Posterior cingulate gyrus (tissue), 11 donors: ENCODE measurements at regions not wholly inside any gene's neighbourhood (a gene's known extent, or its start where the extent isn't known, plus 50 kb on each side); places are given as distances from the start of the nearest gene placed in this dataset.
"Not testable (repeated sequence)": the region's sequence is repeated elsewhere in the genome, so short reads cannot be mapped to it uniquely, and the experiment has no call there.

ENCODE experiments used
- DNase-seq, 10 donors: peaks; one replicate each; pipeline versions ENCODE4 v3.0.0 to v3.0.0-alpha.2; 2020 to 2021; ENCODE audit warnings: mixed read lengths in 3 of 10
- intact Hi-C: fragments of 100-400 bp; cut with DNase I; formaldehyde crosslinking; loops from one replicate; pipeline ENCODE4 v1.15.1; 2023

DNA sequence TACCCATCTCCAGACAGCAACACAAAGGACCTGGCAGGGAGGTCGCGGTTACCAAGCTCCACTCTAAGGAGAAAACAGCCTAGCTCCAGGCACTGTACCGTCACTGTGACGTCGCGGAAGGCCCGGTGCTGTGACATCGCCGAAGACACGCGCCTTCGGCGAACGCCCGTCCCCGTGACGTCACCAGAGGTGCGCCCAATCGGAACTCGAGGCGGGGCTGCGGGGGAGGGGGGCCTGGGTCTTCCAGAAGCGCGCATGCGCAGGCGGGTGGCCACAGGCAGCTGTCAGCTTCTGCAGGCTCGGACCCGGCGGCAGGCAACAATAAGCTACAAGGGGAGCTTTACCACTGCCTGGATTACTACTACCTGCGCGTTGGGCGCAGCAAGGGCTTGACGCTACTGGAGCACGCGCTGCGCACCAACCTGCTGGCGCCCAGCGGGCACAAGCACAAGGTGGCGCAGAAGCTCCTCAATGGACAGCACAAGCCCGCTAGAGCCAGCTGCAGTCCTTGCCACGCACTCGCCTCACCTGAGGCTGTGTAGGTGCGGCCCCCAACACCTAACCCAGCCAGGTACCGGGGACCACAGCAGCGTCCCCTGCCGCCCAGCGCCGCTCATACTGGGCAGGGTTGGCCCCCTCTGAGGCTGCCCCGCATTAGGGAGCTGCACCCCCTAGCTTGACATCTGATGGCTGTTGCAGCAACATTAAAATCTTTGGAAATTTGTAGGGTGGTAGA, 208.4 kb downstream of the TPST1 start:
- intact Hi-C loops = loop anchor here (5.0 kb wide), 1 partner anchor 79 kb away; no protein-coding TSS in a partner anchor
- peak; percentile 72 to 98 (median 90) for DNase-seq

DNA sequence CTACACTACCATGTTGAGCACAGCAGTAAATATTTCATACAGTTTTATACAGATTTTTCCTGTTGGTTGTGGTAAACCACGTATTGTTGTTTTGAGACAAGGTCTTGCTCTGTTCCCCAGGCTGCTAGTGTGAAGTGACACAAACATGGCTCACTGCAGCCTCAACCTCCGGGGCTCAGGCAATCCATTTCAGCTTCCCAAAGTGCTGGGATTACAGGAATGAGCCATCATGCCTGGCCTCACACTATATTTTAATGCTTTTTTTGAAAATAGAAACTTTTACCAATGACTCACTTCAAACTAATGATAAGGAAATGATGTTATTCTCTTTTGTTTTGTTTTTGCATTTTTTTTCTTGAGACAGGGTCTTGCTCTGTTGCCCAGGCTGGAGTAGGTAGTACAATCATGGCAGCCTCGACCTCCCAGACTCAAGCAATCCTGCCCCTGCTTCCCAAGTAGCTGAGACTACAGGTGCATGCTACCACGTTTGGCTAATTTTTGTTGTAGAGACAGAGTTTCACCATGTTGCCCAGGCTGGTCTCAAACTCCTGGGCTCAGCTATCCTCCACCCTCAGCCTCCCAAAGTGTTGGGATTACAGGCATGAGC, 210.6 kb downstream of the TPST1 start:
- no peak for DNase-seq
- intact Hi-C loops = no loop called here

DNA sequence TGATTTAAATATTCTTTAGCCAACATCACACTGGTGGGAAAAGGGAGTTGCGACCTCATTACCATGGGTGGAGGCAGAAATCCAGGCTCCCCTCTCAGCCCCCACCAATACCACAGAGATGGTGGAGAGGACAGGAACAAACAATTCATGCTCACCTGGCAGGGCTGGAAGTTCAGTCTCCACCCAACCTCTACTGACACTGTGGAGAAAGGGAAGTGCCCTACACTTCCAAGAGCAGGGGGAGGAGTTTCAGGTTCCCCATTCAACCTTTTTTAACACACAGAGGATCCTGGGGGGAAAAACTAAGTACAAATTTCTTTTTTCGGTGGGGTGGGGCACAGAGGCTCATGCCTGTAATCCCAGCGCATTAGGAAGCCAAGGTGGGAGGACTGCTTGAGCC, 210.1 kb upstream of the KCTD7 start:
- intact Hi-C loops = no loop called here
- no peak for DNase-seq

DNA sequence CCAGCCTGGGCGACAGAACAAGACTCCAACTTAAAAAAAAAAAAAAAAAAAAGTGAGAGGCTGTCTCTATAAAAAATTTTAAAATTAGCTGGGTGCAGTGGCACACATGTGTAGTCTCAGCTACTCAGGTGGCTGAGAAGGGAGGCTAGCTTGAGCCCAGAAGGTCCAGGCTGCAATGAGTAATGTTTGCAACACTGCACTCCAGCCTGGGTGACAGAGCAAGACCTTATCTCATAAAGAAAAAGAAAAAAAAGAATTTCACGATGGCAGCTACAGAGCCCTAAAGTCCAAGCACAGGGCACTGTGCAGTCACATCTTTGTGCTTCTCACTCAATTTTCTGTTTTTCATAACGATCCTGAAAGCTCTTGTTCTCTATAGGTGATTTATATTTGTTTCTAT, 209.5 kb upstream of the KCTD7 start:
- intact Hi-C loops = no loop called here

DNA sequence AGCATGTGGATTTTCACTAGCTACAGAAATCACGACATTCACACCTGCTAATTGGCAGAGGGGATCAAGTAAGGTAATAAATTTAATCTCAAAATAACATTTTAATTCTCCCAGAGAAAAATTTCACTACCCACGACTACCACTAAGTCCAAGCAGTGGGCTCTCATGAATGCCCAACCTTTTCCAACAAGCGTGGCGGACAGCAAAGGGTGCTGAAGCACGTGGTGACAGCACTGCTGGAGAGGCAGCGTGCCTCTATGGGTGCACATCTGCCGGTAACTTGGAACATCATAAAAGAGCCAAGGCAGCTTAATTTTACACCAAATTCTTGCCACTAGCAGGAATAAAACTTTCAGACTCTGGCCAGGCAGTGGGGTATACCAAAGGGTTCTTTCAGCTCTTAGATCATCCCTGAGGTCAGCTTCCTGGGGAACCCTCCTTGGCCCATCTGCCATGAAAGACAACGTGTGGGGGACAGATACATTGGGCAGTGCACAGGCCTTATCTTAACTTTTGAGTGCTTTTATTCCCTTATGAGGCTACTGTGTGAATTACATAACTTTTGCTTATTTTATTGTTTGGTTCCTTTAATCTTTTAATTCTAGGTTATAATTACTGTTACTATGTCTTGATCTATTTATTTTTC, 206.7 kb upstream of the KCTD7 start:
- intact Hi-C loops = no loop called here
- no peak for DNase-seq

More for the DNA sequence above, 209.5 kb upstream of the KCTD7 start:
- no peak for DNase-seq

DNA sequence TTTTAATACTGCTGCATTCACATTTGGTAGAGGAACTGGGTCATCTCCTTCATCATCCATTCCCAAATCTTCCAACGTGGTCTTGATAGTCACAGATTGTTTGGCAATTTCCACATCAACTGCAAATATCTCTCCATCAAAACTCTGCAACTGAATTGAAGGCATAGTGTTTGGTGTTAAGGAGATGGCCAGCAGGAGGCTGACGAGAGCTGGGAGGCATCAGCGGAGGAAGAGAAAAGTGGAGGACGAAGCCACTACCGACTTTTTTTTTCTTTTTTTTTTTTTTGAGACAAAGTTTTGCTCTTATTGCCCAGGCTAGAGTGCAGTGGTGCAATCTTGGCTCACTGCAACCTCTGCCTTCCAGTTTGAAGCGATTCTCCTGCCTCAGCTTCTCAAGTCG, 205.0 kb upstream of the KCTD7 start:
- intact Hi-C loops = no loop called here
- DNase-seq = no peak

DNA sequence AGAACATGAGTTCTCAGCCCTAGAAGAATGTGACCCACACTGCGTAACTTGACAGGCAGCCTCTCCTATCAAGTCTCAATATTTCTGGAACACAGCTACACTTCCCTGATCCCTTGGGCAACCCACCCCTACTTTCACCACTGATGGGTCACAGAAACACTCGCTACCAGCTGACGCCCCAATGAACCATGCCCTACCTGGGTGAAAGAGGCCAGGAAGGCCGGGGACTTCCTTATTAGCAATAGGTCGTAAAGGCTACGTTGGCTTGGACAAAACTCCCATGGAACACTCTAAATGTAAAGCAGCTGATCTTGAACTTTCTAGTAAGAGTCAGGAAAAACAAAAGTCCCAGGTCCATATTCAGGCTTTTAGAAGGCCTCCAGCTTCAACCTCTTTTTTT, 202.3 kb upstream of the KCTD7 start:
- intact Hi-C loops = no loop called here
- no peak for DNase-seq

DNA sequence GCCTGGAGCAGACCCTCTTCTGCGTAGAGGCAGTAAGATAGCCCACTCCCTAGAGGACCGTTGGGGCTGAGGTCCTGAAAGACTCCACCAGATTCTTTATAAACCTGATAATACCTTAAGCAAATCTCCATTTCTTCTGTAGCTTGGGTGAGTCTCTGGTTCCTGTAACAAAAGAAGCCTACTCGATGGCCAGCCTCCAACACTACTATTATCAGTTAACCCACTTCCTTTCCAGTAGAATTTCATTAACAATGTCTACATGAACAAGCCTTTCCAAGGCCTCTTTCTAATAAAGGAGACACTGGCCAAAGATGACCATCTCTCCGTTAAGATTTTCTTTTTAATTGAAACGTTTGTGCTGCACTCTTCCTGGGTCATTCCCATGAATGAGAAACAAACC, 201.7 kb upstream of the KCTD7 start:
- intact Hi-C loops = no loop called here
- no peak for DNase-seq

DNA sequence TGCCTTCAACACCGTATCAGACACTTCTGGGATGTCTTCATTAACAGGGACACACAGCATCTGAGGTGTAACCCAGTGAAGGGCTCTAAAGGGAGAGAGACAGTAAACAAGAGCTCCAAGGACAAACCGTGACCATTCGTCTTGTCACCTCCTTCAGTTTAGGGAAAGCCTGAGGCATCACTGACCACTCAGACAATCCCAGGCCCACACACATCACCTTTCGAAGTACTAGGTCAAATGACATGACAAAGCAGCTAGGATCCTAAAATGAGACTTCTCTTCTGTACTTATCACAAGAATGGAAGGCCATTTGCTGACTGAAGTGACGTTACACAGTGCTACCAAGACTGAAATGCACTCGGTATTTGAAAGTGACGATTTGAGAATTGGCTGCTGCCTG, 200.7 kb upstream of the KCTD7 start:
- DNase-seq = no peak
- intact Hi-C loops = no loop called here

DNA sequence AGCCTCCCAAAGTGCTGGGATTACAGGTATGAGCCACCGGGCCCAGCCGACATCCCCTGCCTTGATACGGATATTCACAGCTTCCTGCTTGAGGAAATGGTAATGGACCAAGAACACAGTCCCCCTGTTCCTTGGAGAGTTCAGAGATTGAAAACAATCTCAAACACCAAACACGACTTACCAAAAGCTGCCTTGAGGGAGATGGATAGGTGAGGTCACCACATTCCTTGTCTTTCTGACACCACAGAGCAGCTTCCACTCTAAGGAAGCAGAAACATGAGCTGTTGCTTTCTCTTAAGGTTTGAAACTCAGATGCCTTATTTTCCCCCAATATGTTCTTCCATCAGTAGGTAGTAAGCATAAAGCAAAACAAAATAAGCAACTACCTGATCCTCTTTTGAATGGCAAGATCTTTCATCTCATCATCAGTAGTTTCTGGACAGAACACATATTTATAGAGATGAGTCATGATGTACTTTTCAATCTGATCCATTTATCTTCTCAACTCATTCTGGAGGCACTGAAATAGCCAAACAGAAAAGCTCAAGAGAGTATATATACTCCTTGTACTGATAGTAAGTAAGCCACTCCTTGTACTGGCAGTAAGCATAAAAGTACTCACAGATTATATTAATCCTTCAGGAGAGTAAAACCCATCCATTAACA, 199.1 kb upstream of the KCTD7 start:
- no peak for DNase-seq
- intact Hi-C loops = no loop called here

DNA sequence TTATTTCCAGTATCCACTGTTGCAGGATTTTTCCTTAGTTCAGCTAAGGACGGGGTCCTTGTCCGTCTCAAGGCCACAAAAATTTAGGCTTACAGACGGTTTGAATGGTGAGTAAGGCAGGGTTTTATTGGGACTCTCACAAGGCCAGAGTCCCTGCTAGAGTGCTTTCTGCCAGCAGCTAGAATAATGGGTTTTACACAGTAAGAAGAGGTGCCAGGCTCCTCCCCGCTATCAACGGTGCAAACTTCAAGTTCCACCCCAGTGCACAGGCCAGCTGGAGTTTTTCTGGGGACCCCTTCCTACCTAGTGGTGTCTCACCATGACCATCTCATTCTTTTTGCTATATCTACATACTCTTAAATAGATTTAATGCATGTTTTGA, 198.5 kb upstream of the KCTD7 start:
- intact Hi-C loops = no loop called here
- DNase-seq = no peak

DNA sequence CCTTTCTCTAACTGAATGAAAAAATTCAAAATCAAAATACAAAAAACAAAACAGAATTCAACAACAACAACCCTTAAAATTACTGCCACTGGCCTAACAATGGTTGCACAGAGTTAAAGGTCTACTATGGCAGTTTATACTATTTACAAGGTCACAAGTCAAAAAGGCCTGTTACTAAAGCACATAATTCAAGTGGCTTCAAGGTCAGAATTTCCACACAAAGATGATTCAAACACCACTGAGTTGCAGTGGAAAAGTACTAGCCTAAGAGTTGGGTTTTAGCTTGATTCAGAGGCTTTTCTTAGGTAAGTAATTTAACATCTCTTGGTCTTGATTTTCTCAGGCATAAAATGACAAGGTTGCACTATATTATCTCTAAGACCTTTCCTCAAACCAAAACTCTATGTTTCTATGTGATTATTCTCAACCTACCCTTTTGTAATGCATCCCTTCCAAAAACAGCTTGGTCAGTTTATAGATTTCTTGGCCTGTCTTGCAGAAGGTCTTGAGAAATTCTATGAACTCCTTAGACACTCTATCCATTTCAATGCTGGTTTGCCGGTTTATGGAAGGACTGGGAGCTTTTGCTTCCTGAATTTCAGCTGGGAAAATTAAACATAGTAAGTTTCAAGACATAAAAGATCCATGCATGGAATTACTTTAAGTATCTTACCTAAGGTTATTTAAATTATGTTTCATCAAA, 189.8 kb upstream of the KCTD7 start:
- DNase-seq, intact Hi-C loops: not testable (repeated sequence)

DNA sequence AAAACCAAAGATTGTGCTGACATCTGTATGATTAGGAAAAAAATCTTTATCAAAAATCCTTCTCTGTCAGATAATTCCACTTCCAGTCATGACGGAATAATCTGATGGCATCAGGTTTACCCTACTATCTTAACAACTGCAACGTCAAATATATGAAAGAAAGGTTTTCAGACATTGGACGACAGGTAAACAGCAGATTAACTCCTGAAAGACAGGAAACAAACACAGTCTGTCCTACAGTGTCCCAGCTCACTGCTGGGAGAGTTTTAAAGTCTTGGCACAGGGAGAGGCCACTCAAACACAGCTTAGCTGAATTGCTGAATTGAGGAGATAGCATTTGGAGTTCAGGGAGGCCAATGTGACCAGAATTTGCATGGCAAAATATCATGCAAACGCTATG, 186.3 kb upstream of the KCTD7 start:
- DNase-seq = no peak
- intact Hi-C loops = no loop called here

DNA sequence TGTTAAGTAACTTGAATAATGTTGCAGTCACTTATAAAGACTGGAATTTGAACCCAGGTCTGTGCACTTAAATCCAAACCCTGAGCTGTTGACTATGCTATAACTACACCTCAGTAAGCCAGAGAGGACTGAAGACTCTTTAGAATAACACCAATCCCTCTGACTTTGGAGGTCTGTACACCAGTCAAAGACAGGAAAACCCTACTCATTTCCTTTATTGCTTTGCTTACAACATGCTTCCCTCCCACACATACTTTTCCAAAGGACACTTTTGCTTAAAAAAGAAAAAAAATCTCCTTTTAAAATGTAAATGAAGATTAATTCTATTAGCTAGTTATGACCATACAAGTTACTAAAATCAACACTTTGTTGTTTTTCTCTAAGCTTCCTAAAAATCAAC, 184.7 kb upstream of the KCTD7 start:
- intact Hi-C loops = no loop called here
- no peak for DNase-seq

DNA sequence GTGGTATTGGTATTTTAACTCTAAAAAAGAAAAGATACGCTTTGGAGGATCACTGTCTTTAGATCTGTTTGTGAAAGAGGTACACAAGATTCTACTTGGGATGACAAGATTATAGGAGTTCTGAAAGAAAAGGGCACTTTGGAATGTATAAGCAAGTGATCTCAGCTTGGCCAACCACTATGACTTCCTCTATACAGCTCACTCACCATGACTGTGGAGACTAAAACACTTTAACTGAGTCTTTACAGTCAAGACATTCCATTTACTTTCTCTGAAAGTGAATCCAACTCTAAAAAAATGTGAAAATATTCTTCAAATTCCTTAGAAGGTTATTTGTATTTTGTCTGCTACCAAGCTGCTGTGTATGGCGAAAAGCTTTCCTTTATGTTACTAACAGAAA, 181.7 kb upstream of the KCTD7 start:
- intact Hi-C loops, DNase-seq: not testable (repeated sequence)

DNA sequence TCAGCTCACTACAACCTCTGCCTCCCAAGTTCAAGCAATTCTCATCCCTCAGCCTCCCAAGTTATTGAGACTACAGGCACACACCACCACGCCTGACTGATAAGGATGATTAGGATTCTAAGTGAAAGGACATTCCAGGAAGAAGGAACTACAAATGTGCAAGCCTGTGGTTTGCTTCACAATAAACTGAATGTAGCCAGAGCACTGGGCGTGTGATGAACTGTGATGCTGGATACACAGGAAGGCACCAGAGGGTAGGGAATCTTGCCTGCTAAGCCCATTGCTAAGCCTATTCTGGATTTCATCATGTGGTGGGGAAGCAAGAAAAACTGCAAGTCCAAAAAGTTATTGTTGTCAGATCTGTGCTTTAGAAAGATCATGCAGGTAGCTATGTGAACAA, 177.9 kb upstream of the KCTD7 start:
- intact Hi-C loops, DNase-seq: not testable (repeated sequence)

DNA sequence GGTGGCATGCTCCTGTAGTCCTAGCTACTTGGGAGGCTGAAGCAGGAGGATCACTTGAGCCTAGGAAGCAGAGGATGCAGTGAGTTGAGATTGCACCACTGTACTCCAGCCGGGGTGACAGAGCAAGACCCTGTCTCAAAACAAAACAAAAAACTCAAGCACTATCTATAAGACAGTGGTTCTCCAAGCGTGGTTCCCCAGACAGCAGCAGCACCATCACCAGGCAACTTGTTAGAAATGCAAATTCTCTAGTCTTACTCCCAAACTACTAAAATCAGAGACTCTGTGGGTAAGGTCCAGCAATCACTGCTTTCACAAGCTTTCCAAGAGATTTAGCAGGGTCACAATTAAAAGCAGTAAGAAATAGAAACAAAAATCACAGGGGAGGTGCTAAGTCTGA, 177.0 kb upstream of the KCTD7 start:
- intact Hi-C loops, DNase-seq: not testable (repeated sequence)

DNA sequence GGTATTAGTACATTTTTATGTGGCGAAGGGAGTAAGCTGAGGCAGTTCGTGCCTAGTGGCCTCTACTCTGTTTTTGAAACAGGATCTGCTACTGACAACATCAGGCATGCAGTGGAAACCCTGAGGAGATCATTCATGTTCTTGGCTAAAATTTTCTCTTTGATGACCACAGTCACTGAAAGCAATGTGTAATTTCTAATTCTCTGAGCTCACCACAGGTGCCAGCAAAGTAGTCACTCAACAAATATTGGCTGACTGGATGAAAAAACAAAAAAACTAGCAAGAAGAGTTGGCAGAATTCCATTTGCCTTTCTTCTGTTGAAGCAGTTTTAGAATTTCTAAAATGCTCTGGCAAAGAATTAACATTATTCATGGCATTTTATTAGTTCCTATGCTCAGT, 176.5 kb upstream of the KCTD7 start:
- intact Hi-C loops = no loop called here
- no peak for DNase-seq

DNA sequence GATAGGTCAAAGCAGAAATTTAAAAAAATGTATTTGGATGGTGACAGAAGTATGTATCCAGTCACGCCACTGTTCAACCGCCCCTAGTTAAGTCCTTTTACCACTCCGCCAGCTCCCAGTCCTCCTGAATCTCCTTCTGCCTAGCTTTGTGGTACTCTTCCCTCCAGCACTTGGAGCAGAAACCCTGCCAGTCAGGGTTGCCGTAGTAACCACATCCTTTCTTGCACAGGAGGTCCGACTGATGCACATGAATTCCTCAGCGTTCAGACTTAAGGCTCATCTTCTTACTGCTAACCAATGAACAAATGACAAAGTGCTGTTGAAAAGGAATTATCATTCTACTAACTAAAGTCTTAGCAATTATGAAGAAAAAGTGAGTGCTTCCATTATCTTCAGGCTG, 175.3 kb upstream of the KCTD7 start:
- intact Hi-C loops = no loop called here
- no peak for DNase-seq

DNA sequence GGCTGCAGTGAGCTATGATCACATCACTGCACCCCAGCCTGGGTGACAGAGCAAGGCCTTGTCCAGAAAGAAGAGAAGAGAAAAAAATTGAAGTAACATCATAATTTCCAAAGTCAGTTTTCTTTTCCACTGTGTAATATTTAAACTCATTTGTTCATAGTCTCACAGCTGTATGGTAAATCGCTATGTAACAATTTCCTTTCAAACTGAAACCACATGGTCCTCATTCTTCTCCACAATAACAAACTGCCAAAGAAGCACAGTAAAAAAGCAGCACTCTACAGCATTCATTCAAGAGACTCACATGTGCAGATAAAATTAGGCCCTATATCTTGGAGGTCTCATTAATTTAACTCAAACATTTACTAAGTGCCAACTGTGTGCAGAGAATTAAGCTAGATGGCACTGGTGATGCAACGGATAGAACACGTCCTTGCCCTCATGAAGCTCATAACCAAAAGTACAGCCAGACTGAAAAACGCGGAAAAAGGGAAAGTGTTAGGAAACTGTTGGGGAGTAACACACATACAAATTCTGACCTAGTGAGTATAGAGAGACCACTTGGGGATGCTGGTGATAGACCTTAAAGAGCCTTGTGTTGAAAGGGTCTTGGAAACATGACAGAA, 174.0 kb upstream of the KCTD7 start:
- intact Hi-C loops = no loop called here
- no peak for DNase-seq
